ENCODE measurements at regions not wholly inside any gene's neighbourhood (a gene's known extent, or its start where the extent isn't known, plus 50 kb on each side); places are given as distances from the start of the nearest gene placed in this dataset.

- no peak for DNase-seq
Measured at GRCh38 chr9:126127591-126127990, 199.0 kb upstream of the MVB12B start.

GRCh38 chr9:126128494-126129142, 198.0 kb upstream of the MVB12B start:
- DNase-seq: no peak

- no peak for DNase-seq
Measured at GRCh38 chr9:126131066-126132010, 195.3 kb upstream of the MVB12B start.

GRCh38 chr9:126132746-126133145, 193.9 kb upstream of the MVB12B start:
- no peak for DNase-seq

- no peak for DNase-seq
Measured at GRCh38 chr9:126144196-126144595, 182.4 kb upstream of the MVB12B start.

GRCh38 chr9:126144603-126145456, 181.8 kb upstream of the MVB12B start:
- DNase-seq: no peak

GRCh38 chr9:126145887-126146253, 180.8 kb upstream of the MVB12B start:
- no peak for DNase-seq

GRCh38 chr9:126146254-126147145, 180.1 kb upstream of the MVB12B start:
- DNase-seq: peak; percentile 72 to 76

GRCh38 chr9:126147186-126147935, 179.3 kb upstream of the MVB12B start:
- no peak for DNase-seq

GRCh38 chr9:126147936-126148870, 178.4 kb upstream of the MVB12B start:
- no peak for DNase-seq

GRCh38 chr9:126148994-126149393, 177.6 kb upstream of the MVB12B start:
- no peak for DNase-seq

- no peak for DNase-seq
Measured at GRCh38 chr9:126149661-126150060, 177.0 kb upstream of the MVB12B start.

GRCh38 chr9:126150411-126151030, 176.1 kb upstream of the MVB12B start:
- DNase-seq: peak in 1 of 2 experiments; percentile 15

GRCh38 chr9:126151031-126151685, 175.5 kb upstream of the MVB12B start:
- DNase-seq: no peak

- DNase-seq: no peak
Measured at GRCh38 chr9:126151686-126152134, 174.9 kb upstream of the MVB12B start.

GRCh38 chr9:126152622-126153362, 173.8 kb upstream of the MVB12B start:
- DNase-seq: no peak

GRCh38 chr9:126153382-126153781, 173.2 kb upstream of the MVB12B start:
- DNase-seq: no peak

- DNase-seq: no peak
Measured at GRCh38 chr9:126154182-126154827, 172.3 kb upstream of the MVB12B start.
